ENCODE measurements at regions not wholly inside any gene's neighbourhood (a gene's known extent, or its start where the extent isn't known, plus 50 kb on each side); places are given as distances from the start of the nearest gene placed in this dataset.

DNA sequence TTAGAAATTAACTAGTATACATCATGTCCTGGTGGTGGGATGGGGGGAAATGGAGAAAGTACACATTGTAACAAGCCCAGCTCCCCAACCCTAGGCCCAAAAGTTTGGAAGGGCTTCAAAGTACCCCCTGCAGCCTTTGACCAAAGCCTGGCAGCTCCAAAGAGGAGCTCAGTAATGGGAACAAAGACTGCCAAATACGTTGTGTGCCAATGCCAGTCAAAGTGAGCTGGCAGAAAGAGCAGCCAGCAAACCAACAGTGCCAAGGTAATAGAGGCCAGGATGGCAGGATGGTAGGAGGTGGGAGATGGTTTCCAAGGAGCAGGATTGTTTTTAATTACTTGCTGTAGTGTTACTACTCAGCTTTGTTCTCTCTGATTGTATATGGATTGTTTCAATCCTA lies 248.3 kb downstream of the COX7C start:
- no peak for ATAC-seq (ENCODE audit: low FRiP score)
- DNase-seq (ENCODE audit: low spot score), result no peak
- TF ChIP-seq, protein P1, sequence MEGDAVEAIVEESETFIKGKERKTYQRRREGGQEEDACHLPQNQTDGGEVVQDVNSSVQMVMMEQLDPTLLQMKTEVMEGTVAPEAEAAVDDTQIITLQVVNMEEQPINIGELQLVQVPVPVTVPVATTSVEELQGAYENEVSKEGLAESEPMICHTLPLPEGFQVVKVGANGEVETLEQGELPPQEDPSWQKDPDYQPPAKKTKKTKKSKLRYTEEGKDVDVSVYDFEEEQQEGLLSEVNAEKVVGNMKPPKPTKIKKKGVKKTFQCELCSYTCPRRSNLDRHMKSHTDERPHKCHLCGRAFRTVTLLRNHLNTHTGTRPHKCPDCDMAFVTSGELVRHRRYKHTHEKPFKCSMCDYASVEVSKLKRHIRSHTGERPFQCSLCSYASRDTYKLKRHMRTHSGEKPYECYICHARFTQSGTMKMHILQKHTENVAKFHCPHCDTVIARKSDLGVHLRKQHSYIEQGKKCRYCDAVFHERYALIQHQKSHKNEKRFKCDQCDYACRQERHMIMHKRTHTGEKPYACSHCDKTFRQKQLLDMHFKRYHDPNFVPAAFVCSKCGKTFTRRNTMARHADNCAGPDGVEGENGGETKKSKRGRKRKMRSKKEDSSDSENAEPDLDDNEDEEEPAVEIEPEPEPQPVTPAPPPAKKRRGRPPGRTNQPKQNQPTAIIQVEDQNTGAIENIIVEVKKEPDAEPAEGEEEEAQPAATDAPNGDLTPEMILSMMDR (IDR thresholded peaks at IDR 0.05), result no peak

DNA sequence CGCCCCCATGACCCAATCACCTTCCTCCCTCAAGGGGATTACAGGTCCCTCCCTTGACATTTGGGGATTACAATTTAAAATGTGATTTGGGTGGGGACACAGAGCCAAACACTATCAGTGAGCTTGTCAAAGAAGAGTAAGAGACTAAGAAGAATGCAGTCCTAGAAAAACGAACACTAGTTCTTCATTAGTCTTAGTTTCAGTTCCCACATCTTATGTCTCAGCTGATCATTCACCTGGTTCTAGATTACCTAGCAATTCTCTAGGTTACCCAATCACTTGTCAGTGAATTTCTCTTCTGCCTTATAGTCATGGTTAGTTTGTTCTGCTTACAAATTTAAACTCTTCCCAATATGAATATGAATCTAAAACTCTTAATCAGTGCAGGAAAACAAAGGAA lies 251.5 kb downstream of the COX7C start:
- ATAC-seq (ENCODE audit: low FRiP score) (no peak), DNase-seq (ENCODE audit: low spot score) (no peak)
- TF ChIP-seq, protein P1 (IDR thresholded peaks at IDR 0.05), result no peak

DNA sequence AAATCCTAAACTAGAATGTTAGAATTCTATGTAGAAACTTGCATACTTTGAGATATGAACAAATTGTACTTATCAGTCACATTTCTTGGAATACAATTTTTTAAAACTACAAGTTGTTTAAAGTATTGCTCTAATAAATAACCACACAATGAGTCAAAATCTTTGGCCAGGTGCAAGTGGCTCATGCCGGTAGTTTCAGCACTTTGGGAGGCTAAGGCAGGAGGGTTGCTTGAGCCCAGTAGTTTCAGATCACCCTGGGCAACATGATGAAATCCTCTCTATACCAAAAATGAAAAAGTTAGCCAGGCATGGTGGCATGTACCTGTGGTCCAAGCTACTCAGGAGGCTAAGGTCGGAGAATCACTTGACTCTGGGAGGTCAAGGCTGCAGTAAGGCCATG lies 257.8 kb downstream of the COX7C start:
- TF ChIP-seq, protein P1 (IDR thresholded peaks at IDR 0.05), result no peak
- ATAC-seq (ENCODE audit: low FRiP score), result no peak
- no peak for DNase-seq (ENCODE audit: low spot score)

DNA sequence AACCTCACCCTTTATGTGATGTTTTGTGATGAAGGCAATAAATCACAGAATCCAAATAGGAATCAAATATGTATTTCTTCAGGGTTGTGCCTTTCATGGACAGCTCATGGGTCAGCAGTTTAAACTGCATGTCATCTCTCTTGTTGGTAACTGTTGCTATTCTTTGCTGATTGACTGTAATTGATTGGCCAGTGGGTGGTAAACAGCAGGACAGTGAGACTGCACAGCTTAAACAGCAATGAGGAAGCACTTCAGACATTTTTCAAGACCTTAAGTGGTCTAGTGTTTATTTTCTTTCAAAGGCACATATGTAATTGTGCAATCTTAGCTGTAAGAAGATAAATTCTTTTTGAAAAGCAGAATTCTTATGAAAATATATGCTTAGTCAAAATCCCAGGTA lies 260.5 kb downstream of the COX7C start:
- ATAC-seq (ENCODE audit: low FRiP score), result no peak
- no peak for DNase-seq (ENCODE audit: low spot score)
- TF ChIP-seq, protein P1 (IDR thresholded peaks at IDR 0.05), result no peak

DNA sequence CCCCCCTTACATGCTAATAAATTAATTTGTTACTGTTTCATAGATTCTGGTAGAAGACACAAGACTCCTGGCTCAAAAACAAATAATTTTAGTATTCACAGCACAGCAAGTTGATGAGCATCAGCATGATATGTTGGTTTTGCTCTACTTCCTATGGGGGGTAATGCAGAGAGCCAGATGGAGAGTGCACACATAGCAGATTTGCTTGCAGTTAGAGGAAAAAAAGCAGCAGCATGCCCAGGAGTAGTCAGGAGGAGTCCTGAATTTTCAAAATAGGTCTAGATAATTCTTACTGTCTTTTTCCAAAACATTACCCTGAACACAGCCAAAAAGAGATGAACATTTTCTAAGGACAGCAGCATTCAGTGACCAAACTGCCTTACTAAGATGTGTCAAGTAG lies 261.3 kb downstream of the COX7C start:
- TF ChIP-seq, protein P1 (IDR thresholded peaks at IDR 0.05), result no peak
- no peak for ATAC-seq (ENCODE audit: low FRiP score)
- DNase-seq (ENCODE audit: low spot score), result no peak

DNA sequence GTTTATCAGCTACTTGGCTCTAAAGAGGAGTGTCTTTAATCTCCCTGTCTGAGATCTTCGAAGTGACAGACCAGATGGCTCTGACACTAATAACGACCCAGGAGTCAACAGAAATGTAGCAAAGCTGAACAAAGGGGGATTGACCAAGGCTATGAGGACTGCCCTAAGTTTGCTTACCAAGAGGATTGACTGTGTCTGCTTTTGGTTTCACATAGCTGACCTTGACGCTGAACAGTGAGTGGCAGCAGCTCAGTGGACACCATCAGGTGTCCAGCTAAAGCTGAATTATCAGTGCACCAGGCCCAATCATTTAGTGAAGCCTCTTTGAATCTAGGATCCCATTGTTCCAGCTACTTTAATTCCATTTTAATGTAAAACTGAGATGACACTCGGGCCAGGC lies 262.6 kb downstream of the COX7C start:
- TF ChIP-seq, protein P1 (IDR thresholded peaks at IDR 0.05), result no peak
- DNase-seq (ENCODE audit: low spot score), result no peak
- ATAC-seq (ENCODE audit: low FRiP score), result no peak

DNA sequence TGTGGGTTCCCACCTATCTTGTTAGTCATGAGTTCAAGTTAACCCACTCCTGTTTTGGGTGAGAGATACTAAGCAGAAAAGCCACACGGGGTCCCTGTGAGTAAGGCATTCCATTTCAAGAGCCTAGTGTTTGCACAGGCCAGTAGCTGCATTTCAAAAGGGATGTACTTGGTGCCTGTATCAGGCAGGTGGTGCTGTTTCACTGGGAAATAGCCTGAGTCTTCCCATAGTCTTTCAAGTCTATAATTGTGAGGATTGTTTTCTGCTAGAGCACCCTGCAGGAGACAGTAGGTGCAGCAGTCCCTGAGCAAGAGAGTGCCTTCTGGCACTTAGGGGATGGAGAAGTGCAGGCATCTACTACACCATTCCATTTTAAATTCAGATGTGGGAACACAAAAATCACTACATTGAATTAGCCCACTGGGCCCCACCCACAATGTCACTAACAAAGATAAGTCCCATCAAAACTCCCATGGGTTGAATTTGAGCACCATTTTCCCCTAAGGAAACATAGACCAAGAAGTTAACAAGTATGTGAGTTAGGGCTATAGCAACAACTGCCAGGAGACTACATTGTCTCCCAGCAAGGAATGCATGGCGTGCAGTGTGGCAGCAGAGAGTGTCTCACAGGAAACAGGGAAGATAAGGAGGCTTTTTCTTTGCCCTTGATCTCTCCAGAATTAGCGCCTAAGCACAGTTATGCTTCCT lies 263.2 kb downstream of the COX7C start:
- TF ChIP-seq, protein P1 (IDR thresholded peaks at IDR 0.05), result no peak
- ATAC-seq (ENCODE audit: low FRiP score) (peak; percentile 68), DNase-seq (ENCODE audit: low spot score) (no peak)
